Heart left ventricle (tissue), 16 donors: ENCODE measurements at regions not wholly inside any gene's neighbourhood (a gene's known extent, or its start where the extent isn't known, plus 50 kb on each side); places are given as distances from the start of the nearest gene placed in this dataset.

ENCODE experiments used
- ATAC-seq, 4 donors: fragments of 200-7000 bp; cut with Tn5 transposase; one replicate each; pipeline ENCODE4 v1.9.1; 2020 to 2022; ENCODE audit warnings: moderate library complexity in 4 of 4, mild to moderate bottlenecking in 3 of 4, moderate number of reproducible peaks in 1 of 4
- DNase-seq, 5 donors: peaks; one replicate each; pipeline ENCODE4 v3.0.0-alpha.2; 2020
- H3K27ac ChIP-seq, 12 donors: fragments of 200-600 bp; sonication (generic) in 4 of 12; one replicate each; pipeline versions ENCODE4 v1.5.0 to v1.8.0; 2016 to 2022; ENCODE audit warnings: mild to moderate bottlenecking in 2 of 12
- H3K27me3 ChIP-seq, 9 donors: fragments of 200-600 bp; sonication (generic) in 2 of 9; one replicate each; pipeline versions ENCODE4 v1.5.1 to v1.8.0; 2016 to 2022; ENCODE audit warnings: mild to moderate bottlenecking in 3 of 9
- H3K36me3 ChIP-seq, 9 donors: fragments of 200-600 bp; sonication (generic) in 2 of 9; one replicate each; pipeline versions ENCODE4 v1.5.0 to v1.8.0; 2018 to 2022; ENCODE audit warnings: mild to moderate bottlenecking in 2 of 9
- H3K4me1 ChIP-seq, 12 donors: fragments of 200-600 bp; sonication (generic) in 4 of 12; one replicate each; pipeline versions ENCODE4 v1.5.0 to v1.8.0; 2016 to 2022; ENCODE audit warnings: mild to moderate bottlenecking in 3 of 12
- H3K4me3 ChIP-seq, 12 donors: fragments of 200-600 bp; sonication (generic) in 4 of 12; one replicate each; pipeline versions ENCODE4 v1.5.0 to v1.8.0; 2017 to 2022; ENCODE audit warnings: mild to moderate bottlenecking in 9 of 12, moderate library complexity in 4 of 12
- H3K9me3 ChIP-seq, 12 donors: fragments of 200-600 bp; sonication (generic) in 4 of 12; one replicate each; pipeline versions ENCODE4 v1.5.0 to v1.8.0; 2016 to 2022; ENCODE audit warnings: mild to moderate bottlenecking in 1 of 12
- CTCF ChIP-seq, 12 donors: fragments of 200-600 bp; sonication (generic) in 4 of 12; IDR thresholded peaks; one replicate each; pipeline versions ENCODE4 v1.5.0 to v1.8.0; 2018 to 2022; ENCODE audit warnings: antibody characterized with exemption in 12 of 12, mild to moderate bottlenecking in 5 of 12
- POLR2A ChIP-seq, 2 donors: fragments of 450-650 bp; IDR thresholded peaks; one replicate each; pipeline ENCODE4 v1.6.1; 2017; ENCODE audit warnings: antibody characterized with exemption in 2 of 2, mild to moderate bottlenecking in 2 of 2, moderate library complexity in 2 of 2
- WGBS, 4 donors: extraction: QIAGEN DNeasy Blood & Tissue Kit in 2 of 4; methylation state at CpG; one replicate each; pipeline versions ENCODE4 v1.1.5 to v1.1.7; 2013 to 2018; 5-methylcytosine and 5-hydroxymethylcytosine counted together
- intact Hi-C, 10 donors: fragments of 100-400 bp; cut with DNase I; formaldehyde crosslinking; loops; one replicate each; pipeline versions ENCODE4 v1.11.1 to v1.14.2; 2022
- donor health status: ischemic (EF 13 %, LVEDD 7.1; RV severe dilation, severe dysfunction).
- donor health status: healthy with polysubstance abuse.
- donor health status: DM: no; HTN: yes; CAD: no.
- donor health status: DM: no; HTN: no; CAD: no.
- donor health status: ischemic (EF 25% LVEDD 6.9; RV normal size, moderate dysfunction).
- donor health status: ischemic (EF 25% LVEDD 5.7; RV mildly dilated, moderate dysfunction).
- donor health status: healthy.
- donor health status: DM: yes; HTN: yes; CAD: no.
- donor health status: ischemic (EF 35%, LVEDD 5.7; RV mildly dilated, moderate dysfunction).
- donor health status: nonischemic (EF 11% LVEDD 7.7; RV severe dilation, severe dysfunction).
- donor health status: DM: yes; HTN: yes; CAD: no.
- donor health status: PGD.
- donor health status: ischemic (EF 29% LVEDD 5.4; RV normal size, mild dysfunction).
- donor health status: nonischemic (EF 23%, LVEDD 6.1; RV moderate dilation, normal function).

GRCh38 chrX:139237141-139237540 is 293.4 kb upstream of the F9 start:
- no peaks in the 10 kb centered on the region for H3K27me3 ChIP-seq
- H3K27ac ChIP-seq: no peak overlapping the region
- no peaks in the 10 kb centered on the region for H3K9me3 ChIP-seq
- no peak for TF ChIP-seq POLR2A (IDR thresholded peaks at IDR 0.05)
- WGBS, 4 donors: 74 to 87% (median 83%) methylated on average over 1 of the region's 1 CpG
- DNase-seq: no peak
- no peak for ATAC-seq
- H3K4me3 ChIP-seq: no peak overlapping the region
- no peaks in the 10 kb centered on the region for H3K4me1 ChIP-seq
- H3K36me3 ChIP-seq: no peaks in the 10 kb centered on the region
- intact Hi-C loops: no loop called here

- no peak overlapping the region for H3K27ac ChIP-seq
- H3K4me3 ChIP-seq: no peak overlapping the region
- no peaks in the 10 kb centered on the region for H3K4me1 ChIP-seq
- TF ChIP-seq POLR2A (IDR thresholded peaks at IDR 0.05): no peak
- no peak for TF ChIP-seq CTCF (IDR thresholded peaks at IDR 0.05)
- no peaks in the 10 kb centered on the region for H3K36me3 ChIP-seq
- intact Hi-C loops: no loop called here
- no peaks in the 10 kb centered on the region for H3K27me3 ChIP-seq
- ATAC-seq (no peak), DNase-seq (no peak)
- no peaks in the 10 kb centered on the region for H3K9me3 ChIP-seq
- WGBS, 4 donors: 80 to 96% (median 88%) methylated on average over 3 of the region's 3 CpGs
Measured at GRCh38 chrX:139234898-139235297, 295.6 kb upstream of the F9 start.

GRCh38 chrX:139224953-139225665 is 305.4 kb upstream of the F9 start:
- no peaks in the 10 kb centered on the region for H3K36me3 ChIP-seq
- peaks cover 0 to 17% (median 0%) of the 10 kb centered on the region in 9 donors for H3K27me3 ChIP-seq
- WGBS, 4 donors: 37 to 46% (median 43%) methylated on average over 10 of the region's 10 CpGs
- H3K4me1 ChIP-seq: no peaks in the 10 kb centered on the region
- ATAC-seq (no peak), DNase-seq (no peak)
- intact Hi-C loops: no loop called here
- no peaks in the 10 kb centered on the region for H3K9me3 ChIP-seq
- no peak overlapping the region for H3K4me3 ChIP-seq
- H3K27ac ChIP-seq: no peak overlapping the region
- TF ChIP-seq CTCF (IDR thresholded peaks at IDR 0.05) (no peak), POLR2A (IDR thresholded peaks at IDR 0.05) (no peak)

GRCh38 chrX:139222511-139223200 is 307.9 kb upstream of the F9 start:
- no peak for ATAC-seq
- DNase-seq: no peak
- Histone ChIP-seq H3K4me1 (no peaks in the 10 kb centered on the region), H3K36me3 (no peaks in the 10 kb centered on the region), H3K4me3 (no peak overlapping the region), H3K27ac (no peak overlapping the region), H3K27me3 (peaks cover 0 to 22% (median 0%) of the 10 kb centered on the region in 9 donors), H3K9me3 (no peaks in the 10 kb centered on the region)
- intact Hi-C loops: no loop called here
- 61 to 87% (median 79%) methylated on average over 9 of the region's 9 CpGs for WGBS, 4 donors
- TF ChIP-seq CTCF (IDR thresholded peaks at IDR 0.05) (no peak), POLR2A (IDR thresholded peaks at IDR 0.05) (no peak)
